ENCODE measurements at regions not wholly inside any gene's neighbourhood (a gene's known extent, or its start where the extent isn't known, plus 50 kb on each side); places are given as distances from the start of the nearest gene placed in this dataset.

DNA sequence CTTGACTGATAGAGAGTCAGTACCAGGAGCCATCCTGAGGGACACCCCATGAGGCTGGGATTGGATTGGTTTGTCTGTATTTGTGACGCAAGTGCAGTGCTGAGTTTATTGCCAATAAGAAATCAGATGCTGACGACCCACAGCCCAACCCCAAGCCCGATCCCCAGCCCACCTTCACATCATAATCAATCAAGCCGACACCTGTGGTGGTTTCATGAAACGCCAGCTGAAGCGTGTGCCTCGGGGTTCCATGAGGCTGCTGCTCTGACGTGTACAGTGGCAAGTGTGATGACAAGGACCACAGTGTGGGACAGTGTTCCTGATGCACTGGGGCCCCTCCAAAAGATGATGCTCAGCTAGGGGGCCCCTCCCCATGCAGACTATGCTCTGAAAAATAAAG, 62.1 kb upstream of the C14orf180 start:
- DNase-seq (ENCODE audit: low read depth), result no peak
- H3K36me3 ChIP-seq (ENCODE audit: control insufficient read depth, insufficient read depth, low read length, severe bottlenecking), result no peaks in the 10 kb centered on the region
- peaks cover 6% of the 10 kb centered on the region for H3K9me3 ChIP-seq (ENCODE audit: control insufficient read depth, low read length)
- H3K4me3 ChIP-seq (ENCODE audit: low read length), result no peak overlapping the region
- H3K27me3 ChIP-seq (replicated peaks; ENCODE audit: control insufficient read depth, insufficient read depth, low read length), result no peaks in the 10 kb centered on the region
- no peaks in the 10 kb centered on the region for H3K4me1 ChIP-seq (ENCODE audit: control insufficient read depth, insufficient read depth, low read length)
- H3K9ac ChIP-seq (ENCODE audit: low read length), result no peak overlapping the region

DNA sequence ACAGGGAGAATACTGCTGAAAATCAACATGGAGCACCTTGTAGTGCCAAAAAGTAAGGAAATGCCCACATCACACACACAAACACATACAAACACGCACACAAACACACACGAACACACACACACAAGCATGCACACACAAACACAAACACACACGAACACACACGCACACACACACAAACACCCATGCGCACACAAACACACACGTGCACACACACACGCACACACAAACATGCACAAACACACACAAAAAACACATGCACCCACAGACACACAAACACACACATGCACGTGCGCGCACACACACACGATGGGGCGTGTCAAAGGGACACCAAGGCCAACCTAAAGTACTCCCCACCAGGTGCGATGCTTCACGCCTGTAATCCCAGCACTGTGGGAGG, 61.7 kb upstream of the C14orf180 start:
- no peaks in the 10 kb centered on the region for H3K36me3 ChIP-seq (ENCODE audit: control insufficient read depth, insufficient read depth, low read length, severe bottlenecking)
- H3K4me1 ChIP-seq (ENCODE audit: control insufficient read depth, insufficient read depth, low read length), result no peaks in the 10 kb centered on the region
- H3K9me3 ChIP-seq (ENCODE audit: control insufficient read depth, low read length), result peaks cover 6% of the 10 kb centered on the region
- DNase-seq (ENCODE audit: low read depth), result no peak
- no peak overlapping the region for H3K4me3 ChIP-seq (ENCODE audit: low read length)
- no peak overlapping the region for H3K9ac ChIP-seq (ENCODE audit: low read length)
- no peaks in the 10 kb centered on the region for H3K27me3 ChIP-seq (replicated peaks; ENCODE audit: control insufficient read depth, insufficient read depth, low read length)

DNA sequence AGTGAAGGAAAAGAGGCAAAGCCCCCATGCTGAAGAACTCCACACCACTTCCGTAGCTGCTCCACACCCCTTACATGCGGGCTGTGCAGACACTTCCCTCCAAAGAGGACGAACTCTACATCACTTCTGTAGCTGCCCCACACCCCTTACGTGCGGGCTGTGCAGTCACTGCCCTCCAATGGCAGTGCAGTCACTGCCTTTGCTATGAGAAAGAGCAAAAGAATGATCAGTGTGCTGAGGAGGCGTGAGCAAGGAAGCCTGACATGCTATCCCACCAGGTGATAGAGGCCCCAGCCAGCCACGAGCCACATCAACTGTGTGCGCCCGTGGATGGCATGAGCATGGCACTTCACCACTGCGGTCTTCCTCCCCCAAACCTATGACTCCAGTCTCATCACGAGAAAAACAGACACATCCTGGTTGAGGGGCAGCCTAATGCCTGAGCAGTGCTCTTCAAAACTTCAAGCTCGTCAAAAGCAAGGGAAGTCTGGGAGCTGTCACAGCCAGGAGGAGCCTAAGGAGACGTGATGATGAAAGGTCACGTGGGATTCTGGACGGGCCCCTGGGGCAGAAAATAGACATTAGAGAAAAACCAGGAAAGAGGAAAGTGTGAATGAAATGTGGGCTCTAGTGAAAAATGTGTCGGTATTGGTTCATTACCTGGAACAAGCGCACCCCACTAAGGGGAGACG, 60.8 kb upstream of the C14orf180 start:
- no peak overlapping the region for H3K4me3 ChIP-seq (ENCODE audit: low read length)
- H3K36me3 ChIP-seq (ENCODE audit: control insufficient read depth, insufficient read depth, low read length, severe bottlenecking), result no peaks in the 10 kb centered on the region
- DNase-seq (ENCODE audit: low read depth), result no peak
- peaks cover 6% of the 10 kb centered on the region for H3K9me3 ChIP-seq (ENCODE audit: control insufficient read depth, low read length)
- no peak overlapping the region for H3K9ac ChIP-seq (ENCODE audit: low read length)
- H3K4me1 ChIP-seq (ENCODE audit: control insufficient read depth, insufficient read depth, low read length), result no peaks in the 10 kb centered on the region
- no peaks in the 10 kb centered on the region for H3K27me3 ChIP-seq (replicated peaks; ENCODE audit: control insufficient read depth, insufficient read depth, low read length)

DNA sequence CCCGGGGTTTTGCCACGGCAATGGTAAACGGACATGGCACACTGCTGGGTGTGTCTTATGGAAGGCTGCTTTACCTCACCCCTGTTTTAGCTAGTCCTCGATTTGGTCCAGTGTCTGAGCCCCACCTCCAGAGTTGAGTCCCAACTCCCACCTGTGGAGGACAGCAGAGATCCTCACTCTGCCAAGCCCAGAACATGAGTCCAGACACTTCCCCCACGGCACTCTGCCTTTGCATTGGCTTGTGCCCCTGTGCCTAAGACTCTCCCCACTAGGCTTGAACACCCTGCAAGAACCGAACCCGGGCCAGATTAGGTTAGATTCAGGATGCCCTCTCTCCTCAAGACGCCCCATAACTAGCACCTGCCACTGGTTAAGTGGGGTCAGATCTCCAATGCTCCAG, 59.8 kb upstream of the C14orf180 start:
- no peaks in the 10 kb centered on the region for H3K36me3 ChIP-seq (ENCODE audit: control insufficient read depth, insufficient read depth, low read length, severe bottlenecking)
- no peaks in the 10 kb centered on the region for H3K27me3 ChIP-seq (replicated peaks; ENCODE audit: control insufficient read depth, insufficient read depth, low read length)
- H3K4me1 ChIP-seq (ENCODE audit: control insufficient read depth, insufficient read depth, low read length), result no peaks in the 10 kb centered on the region
- H3K4me3 ChIP-seq (ENCODE audit: low read length), result no peak overlapping the region
- H3K9ac ChIP-seq (ENCODE audit: low read length), result no peak overlapping the region
- H3K9me3 ChIP-seq (ENCODE audit: control insufficient read depth, low read length), result peaks cover 11% of the 10 kb centered on the region
- no peak for DNase-seq (ENCODE audit: low read depth)

DNA sequence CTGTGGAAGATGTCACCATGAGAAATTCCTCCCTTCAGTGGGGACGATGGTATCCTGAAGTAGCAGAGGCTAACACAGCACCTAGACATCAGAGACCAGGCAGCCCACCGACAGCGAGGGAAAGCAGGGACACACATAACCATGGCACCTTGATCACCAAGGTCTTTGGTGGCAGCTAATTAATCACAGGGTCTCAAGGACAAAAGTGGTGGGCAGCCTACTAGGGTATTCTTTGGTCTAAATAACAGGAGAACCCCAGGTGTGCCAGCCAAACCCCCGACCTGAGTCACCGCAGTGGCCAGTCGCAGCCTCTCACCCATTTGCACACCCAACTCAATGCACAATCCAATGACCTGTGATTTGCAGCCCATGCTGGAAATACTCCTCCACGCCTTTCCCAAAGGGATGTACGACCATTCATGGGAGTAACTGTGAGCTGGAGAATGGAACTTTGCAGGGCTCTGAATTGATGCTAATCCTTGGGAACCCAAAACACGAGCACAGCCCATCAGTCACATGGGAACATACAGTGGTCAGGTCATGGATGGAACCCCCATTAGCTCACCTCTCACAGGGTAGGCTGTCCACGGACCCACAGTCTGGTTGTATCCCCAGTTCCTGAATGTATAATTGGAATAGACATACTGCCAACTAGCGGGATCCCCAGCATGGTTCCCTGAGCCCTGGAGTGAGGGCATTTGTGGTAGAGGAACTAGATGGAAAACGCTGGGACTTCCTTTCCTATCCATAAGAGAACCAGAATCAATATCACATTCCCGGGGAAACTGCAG, 58.7 kb upstream of the C14orf180 start:
- no peak for DNase-seq (ENCODE audit: low read depth)
- Histone ChIP-seq H3K36me3 (ENCODE audit: control insufficient read depth, insufficient read depth, low read length, severe bottlenecking) (no peaks in the 10 kb centered on the region), H3K9me3 (ENCODE audit: control insufficient read depth, low read length) (peaks cover 14% of the 10 kb centered on the region), H3K27me3 (replicated peaks; ENCODE audit: control insufficient read depth, insufficient read depth, low read length) (no peaks in the 10 kb centered on the region), H3K4me3 (ENCODE audit: low read length) (no peak overlapping the region), H3K4me1 (ENCODE audit: control insufficient read depth, insufficient read depth, low read length) (no peaks in the 10 kb centered on the region), H3K9ac (ENCODE audit: low read length) (no peak overlapping the region)

DNA sequence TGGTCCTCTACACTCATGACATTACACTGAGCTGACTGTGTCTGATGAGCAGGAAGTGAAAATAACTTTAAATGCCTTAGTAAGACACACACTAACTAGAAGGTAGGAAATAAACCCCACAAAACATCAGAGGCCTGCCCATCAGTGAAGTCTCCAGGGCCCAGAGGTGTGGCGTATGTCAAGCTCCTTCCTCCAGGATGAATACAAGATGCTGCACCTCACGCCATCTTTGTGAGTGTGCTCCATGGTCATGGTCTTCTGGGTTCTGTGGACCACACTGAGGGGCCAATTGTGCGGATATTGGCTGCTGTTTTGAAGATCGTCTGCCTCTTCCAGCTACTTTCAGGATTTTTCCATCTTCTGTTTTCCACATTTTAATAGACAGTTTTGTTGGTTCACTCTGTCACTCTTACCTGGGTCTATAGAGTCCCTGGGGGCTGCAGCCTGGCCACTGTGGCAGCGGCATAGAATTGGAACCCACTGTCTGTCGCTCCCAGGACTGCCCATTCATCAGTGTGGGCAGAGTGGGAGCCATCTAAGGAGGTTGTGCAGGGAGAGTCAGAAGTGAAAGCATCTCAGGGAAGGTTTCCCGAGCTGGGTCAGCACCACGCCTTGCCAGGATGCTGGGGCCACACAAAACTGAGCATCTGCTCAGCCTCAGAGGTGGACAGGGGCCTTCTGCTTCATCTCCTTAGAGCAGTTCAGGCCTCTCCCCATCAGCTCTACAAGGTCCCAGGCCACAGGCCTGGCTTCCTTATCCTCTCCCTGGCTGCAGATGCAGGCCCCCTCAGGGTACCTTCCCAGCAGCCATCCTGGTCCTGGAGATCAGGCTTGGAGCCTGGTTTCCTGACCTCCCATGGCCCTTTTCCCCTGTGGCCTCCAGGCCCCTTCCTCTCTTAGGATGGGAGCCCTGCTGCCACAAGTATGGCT, 57.5 kb upstream of the C14orf180 start:
- Histone ChIP-seq H3K4me3 (ENCODE audit: low read length) (no peak overlapping the region), H3K36me3 (ENCODE audit: control insufficient read depth, insufficient read depth, low read length, severe bottlenecking) (no peaks in the 10 kb centered on the region), H3K4me1 (ENCODE audit: control insufficient read depth, insufficient read depth, low read length) (no peaks in the 10 kb centered on the region), H3K27me3 (replicated peaks; ENCODE audit: control insufficient read depth, insufficient read depth, low read length) (no peaks in the 10 kb centered on the region), H3K9ac (ENCODE audit: low read length) (no peak overlapping the region), H3K9me3 (ENCODE audit: control insufficient read depth, low read length) (peaks cover 9% of the 10 kb centered on the region)
- DNase-seq (ENCODE audit: low read depth), result no peak

DNA sequence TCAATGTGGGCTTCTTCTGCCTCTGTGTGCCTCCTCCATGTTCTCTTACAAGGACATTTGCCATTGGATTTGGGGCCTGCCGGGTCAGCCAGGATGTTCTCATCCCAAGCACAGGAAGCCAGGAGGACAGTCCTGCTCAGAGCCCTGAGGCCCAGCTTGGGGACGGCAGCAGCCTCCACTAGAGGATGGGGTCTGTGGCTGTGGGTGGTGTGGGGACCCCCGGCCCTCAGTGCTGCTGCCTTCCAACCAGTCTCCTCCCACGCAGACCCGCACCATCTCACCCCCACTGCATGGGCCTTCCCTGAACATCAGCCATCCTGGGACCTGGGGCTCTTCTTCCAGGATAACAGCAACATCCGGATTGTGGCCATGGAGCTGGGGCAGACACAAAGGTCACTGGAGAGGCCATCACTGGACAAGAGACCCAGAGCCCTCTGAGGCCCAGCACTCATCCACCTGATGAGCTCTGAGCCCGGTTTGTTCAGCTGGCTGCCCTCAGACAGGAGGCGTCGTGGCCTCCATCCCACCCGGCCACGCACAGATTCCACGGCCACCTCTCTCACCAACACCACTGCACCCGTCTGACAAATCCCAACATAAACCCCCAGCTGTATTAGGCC, 56.5 kb upstream of the C14orf180 start:
- no peak overlapping the region for H3K4me3 ChIP-seq (ENCODE audit: low read length)
- no peak overlapping the region for H3K9ac ChIP-seq (ENCODE audit: low read length)
- no peak for DNase-seq (ENCODE audit: low read depth)
- no peaks in the 10 kb centered on the region for H3K36me3 ChIP-seq (ENCODE audit: control insufficient read depth, insufficient read depth, low read length, severe bottlenecking)
- H3K4me1 ChIP-seq (ENCODE audit: control insufficient read depth, insufficient read depth, low read length), result no peaks in the 10 kb centered on the region
- no peaks in the 10 kb centered on the region for H3K27me3 ChIP-seq (replicated peaks; ENCODE audit: control insufficient read depth, insufficient read depth, low read length)
- H3K9me3 ChIP-seq (ENCODE audit: control insufficient read depth, low read length), result peaks cover 11% of the 10 kb centered on the region

DNA sequence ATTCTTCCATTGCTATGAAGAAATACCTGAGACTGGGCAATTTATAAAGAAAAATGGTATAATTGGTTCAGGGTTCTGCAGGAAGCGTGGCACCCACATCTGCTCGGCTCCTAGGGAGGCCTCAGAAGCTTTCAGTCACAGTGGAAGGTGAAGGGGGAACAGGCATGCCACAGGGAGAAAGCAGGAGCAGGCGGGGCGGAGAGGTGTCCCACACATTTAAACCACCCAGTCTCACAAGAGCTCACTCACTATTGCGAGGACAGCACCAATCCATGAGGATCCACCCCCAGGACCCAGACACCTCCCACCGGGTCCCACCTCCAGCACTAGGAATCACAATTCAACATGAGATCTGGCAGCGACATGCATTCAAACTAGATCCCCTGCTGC, 56.0 kb upstream of the C14orf180 start:
- no peak for DNase-seq (ENCODE audit: low read depth)

DNA sequence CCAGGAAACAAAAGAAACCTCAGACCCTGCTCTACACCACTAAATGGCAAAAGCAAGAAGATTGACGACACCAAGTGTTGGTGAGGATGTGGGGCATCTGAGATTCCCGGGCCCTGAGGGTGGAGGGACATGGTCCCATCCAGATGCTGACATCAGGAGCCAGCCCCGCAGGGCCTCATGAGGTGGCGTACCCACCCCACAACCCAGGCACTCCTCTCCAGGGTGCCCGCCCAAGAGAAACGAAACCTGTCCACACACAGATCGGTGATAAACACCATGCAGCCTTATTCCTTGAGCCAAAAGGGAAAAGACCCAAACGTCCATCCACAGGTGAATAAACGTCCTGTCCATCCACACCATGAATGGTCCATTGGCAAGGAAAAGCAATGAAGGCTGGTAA, 54.8 kb upstream of the C14orf180 start:
- no peak for DNase-seq (ENCODE audit: low read depth)
- Histone ChIP-seq H3K9me3 (ENCODE audit: control insufficient read depth, low read length) (peaks cover 16% of the 10 kb centered on the region), H3K4me3 (ENCODE audit: low read length) (no peak overlapping the region), H3K4me1 (ENCODE audit: control insufficient read depth, insufficient read depth, low read length) (no peaks in the 10 kb centered on the region), H3K27me3 (replicated peaks; ENCODE audit: control insufficient read depth, insufficient read depth, low read length) (no peaks in the 10 kb centered on the region), H3K9ac (ENCODE audit: low read length) (no peak overlapping the region), H3K36me3 (ENCODE audit: control insufficient read depth, insufficient read depth, low read length, severe bottlenecking) (no peaks in the 10 kb centered on the region)

More for the DNA sequence above, 56.0 kb upstream of the C14orf180 start:
- Histone ChIP-seq H3K27me3 (replicated peaks; ENCODE audit: control insufficient read depth, insufficient read depth, low read length) (no peaks in the 10 kb centered on the region), H3K36me3 (ENCODE audit: control insufficient read depth, insufficient read depth, low read length, severe bottlenecking) (no peaks in the 10 kb centered on the region), H3K9me3 (ENCODE audit: control insufficient read depth, low read length) (peaks cover 16% of the 10 kb centered on the region), H3K9ac (ENCODE audit: low read length) (no peak overlapping the region), H3K4me1 (ENCODE audit: control insufficient read depth, insufficient read depth, low read length) (no peaks in the 10 kb centered on the region), H3K4me3 (ENCODE audit: low read length) (no peak overlapping the region)

DNA sequence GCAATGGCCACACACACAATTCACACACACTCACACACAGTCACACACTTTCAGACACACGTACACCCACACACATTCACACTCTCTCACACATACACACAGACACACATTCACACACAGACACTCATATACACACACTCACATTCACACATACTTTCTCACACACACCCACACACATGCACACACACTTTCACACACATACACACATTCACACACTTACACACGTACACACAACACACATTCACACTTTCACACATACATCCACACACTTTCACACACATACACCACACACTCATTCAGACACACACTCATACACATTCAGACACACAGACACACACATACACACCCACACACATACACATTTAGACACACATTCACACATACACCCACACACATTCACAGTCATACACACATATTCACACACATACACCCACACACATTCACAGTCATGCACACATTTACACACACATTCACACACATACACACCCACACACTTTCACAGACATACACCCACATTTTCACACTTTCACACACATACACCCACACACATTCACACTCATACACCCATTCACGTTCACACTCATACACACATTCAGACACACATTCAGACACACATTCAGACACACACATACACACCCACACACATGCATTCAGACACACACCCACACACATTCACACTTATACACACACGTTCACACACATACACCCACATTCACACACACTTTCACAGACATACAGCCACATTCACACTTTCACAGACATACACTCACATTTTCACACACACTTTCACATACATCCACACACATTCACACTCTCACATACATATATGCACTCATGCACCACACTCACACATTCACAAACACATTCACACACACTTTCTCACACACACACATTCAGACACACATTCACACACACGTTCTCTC, 52.6 kb upstream of the C14orf180 start:
- H3K9ac ChIP-seq (ENCODE audit: low read length), result no peak overlapping the region
- H3K4me1 ChIP-seq (ENCODE audit: control insufficient read depth, insufficient read depth, low read length), result no peaks in the 10 kb centered on the region

More for the DNA sequence above, 52.6 kb upstream of the C14orf180 start:
- no peaks in the 10 kb centered on the region for H3K36me3 ChIP-seq (ENCODE audit: control insufficient read depth, insufficient read depth, low read length, severe bottlenecking)
- H3K4me3 ChIP-seq (ENCODE audit: low read length), result no peak overlapping the region
- no peak for DNase-seq (ENCODE audit: low read depth)
- peaks cover 7% of the 10 kb centered on the region for H3K27me3 ChIP-seq (replicated peaks; ENCODE audit: control insufficient read depth, insufficient read depth, low read length)
- peaks cover 16% of the 10 kb centered on the region for H3K9me3 ChIP-seq (ENCODE audit: control insufficient read depth, low read length)
